Activated T-helper 1 cell treated with anti-CD3 and anti-CD28 coated beads, Interleukin-12 subunit alpha, Interleukin-12 subunit beta, Interleukin-2, Interleukin-4 antibody, amounts not matched to agents 30 ng/mL and 10 ng/mL and 1 ng/mL, durations not matched to agents 14 hours and 24 hours and 36 hours (primary cell): ENCODE measurements at regions not wholly inside any gene's neighbourhood (a gene's known extent, or its start where the extent isn't known, plus 50 kb on each side); places are given as distances from the start of the nearest gene placed in this dataset.

ENCODE experiments used
- DNase-seq: peaks from one replicate; pipeline ENCODE4 v3.0.0; 2021; ENCODE audit warnings: low spot score
- H3K27ac Mint-ChIP-seq: one replicate; pipeline ENCODE4 v1.8.0; 2021; ENCODE audit warnings: mild to moderate bottlenecking, mixed read lengths
- H3K27me3 Mint-ChIP-seq: one replicate; pipeline ENCODE4 v1.8.0; 2022; ENCODE audit warnings: mild to moderate bottlenecking, moderate library complexity, mixed read lengths; ENCODE audit not compliant: insufficient read depth
- H3K36me3 Mint-ChIP-seq: one replicate; pipeline ENCODE4 v1.8.0; 2021; ENCODE audit warnings: low read depth, mixed read lengths
- H3K4me1 Mint-ChIP-seq: one replicate; pipeline ENCODE4 v1.8.0; 2021; ENCODE audit warnings: low read depth, mixed read lengths
- H3K4me3 Mint-ChIP-seq: one replicate; pipeline ENCODE4 v1.8.0; 2021; ENCODE audit warnings: mild to moderate bottlenecking, moderate library complexity, mixed read lengths
- H3K9me3 Mint-ChIP-seq: one replicate; pipeline ENCODE4 v1.8.0; 2021; ENCODE audit warnings: mixed read lengths
- intact Hi-C: fragments of 100-400 bp; cut with micrococcal nuclease; formaldehyde crosslinking; loops from one replicate; pipeline ENCODE4 v1.15.1; 2024

DNA sequence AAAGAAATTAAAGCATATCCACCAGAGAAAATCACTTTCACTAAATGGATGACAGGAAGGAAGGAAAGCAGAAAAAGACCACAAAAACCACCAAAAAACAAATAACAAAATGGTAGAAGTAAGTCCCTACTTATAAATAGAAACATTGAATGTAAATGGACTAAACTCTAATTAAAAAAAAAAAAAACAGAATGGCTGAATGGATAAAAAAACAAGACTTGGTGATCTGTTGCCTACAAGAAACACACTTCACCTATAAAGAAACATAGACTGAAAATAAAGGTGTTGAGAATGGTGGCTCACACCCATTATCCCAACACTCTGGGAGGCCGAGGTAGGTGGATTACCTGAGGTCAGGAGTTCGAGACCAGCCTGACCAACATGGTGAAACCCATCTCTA is 122.9 kb downstream of the HMHB1 start:
- Mint-ChIP-seq H3K4me1 (no peaks in the 10 kb centered on the region), H3K27ac (no peak overlapping the region), H3K27me3 (peaks cover 9% of the 10 kb centered on the region), H3K36me3 (no peaks in the 10 kb centered on the region), H3K9me3 (peaks cover 31% of the 10 kb centered on the region), H3K4me3 (no peak overlapping the region)
- DNase-seq = no peak
- intact Hi-C loops = no loop called here

DNA sequence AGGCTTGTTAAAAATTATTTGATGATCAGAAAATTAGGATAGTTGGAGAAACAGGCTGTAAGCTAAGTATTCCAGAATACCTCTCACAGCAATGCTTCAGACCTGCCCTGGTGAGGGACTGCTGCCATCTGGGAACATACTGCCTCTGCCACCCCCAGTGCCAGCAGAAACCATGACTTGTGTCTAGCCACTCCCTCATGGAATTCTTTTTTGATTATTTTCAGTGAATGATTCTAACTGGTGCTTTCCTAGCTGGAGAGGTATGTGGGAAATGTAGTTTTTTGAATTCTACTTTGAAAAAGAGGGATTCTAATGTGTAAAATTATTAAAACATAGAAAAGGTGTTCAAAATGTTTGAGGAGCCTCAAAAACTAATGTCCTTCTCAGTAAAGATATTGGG is 126.3 kb downstream of the HMHB1 start:
- Mint-ChIP-seq H3K27ac (no peak overlapping the region), H3K4me1 (no peaks in the 10 kb centered on the region), H3K27me3 (peaks cover 11% of the 10 kb centered on the region), H3K36me3 (no peaks in the 10 kb centered on the region), H3K9me3 (peaks cover 35% of the 10 kb centered on the region), H3K4me3 (no peak overlapping the region)
- intact Hi-C loops = no loop called here
- DNase-seq = no peak

DNA sequence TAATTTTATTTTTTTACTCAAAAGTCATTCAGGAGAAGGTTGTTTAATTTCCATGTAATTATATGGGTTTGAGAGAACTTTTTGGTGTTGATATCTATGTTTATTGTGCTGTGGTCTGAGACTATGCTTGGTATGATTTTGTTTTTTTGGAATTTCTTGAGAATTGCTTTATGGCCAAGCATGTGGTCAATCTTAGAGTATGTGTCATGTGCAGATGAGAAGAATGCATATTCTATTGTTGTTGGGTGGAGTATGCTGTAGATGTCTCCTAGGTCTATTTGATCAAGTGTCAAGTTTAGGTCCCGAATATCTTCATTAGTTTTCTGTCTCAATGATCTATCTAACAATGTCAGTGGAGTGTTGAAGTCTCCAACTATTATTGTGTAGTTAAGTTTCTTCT is 134.9 kb downstream of the HMHB1 start:
- Mint-ChIP-seq H3K36me3 (no peaks in the 10 kb centered on the region), H3K27ac (no peak overlapping the region), H3K4me3 (no peak overlapping the region), H3K4me1 (no peaks in the 10 kb centered on the region), H3K9me3 (peaks cover 21% of the 10 kb centered on the region), H3K27me3 (peaks cover 7% of the 10 kb centered on the region)
- intact Hi-C loops = no loop called here
- no peak for DNase-seq

DNA sequence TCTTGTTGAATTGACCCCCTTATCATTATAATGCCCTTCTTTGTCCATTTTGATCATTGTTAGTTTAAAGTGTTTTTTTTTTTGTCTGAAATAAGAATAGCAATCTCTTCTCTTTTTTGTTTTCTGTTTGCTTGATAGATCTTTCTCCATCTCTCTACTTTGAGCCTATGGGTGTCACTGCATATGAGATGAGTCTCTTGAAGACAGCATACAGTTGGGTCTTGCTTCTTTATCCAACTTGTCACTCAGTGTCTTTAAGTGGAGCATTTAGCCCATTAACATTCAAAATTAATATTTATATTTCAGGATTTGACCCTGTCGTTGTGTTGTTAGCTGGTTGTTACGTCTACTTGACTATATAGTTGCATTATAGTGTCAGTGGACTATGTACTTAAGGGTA is 135.4 kb downstream of the HMHB1 start:
- H3K4me3 Mint-ChIP-seq = no peak overlapping the region
- H3K27me3 Mint-ChIP-seq = peaks cover 7% of the 10 kb centered on the region
- H3K4me1 Mint-ChIP-seq = no peaks in the 10 kb centered on the region
- no peaks in the 10 kb centered on the region for H3K36me3 Mint-ChIP-seq
- H3K27ac Mint-ChIP-seq = no peak overlapping the region
- no peak for DNase-seq
- peaks cover 21% of the 10 kb centered on the region for H3K9me3 Mint-ChIP-seq
- intact Hi-C loops = no loop called here

DNA sequence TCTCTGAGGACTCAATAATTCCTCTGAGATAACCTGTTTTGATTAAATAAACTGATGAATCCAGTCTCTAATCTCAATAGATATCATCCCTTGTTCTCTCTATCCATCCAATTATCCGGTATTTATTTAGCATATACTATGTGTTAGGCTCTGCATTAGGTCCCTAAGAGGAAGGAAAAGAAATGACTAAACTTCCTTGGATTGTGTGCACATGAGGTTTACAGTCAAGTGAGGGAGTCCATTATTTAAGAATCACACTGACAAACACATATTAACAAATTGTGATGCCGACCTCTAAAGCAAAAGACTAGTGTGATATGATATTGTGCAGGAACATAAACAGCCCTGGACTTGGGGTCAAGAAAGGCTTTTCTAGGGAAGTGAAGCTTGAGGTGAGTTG is 140.8 kb downstream of the HMHB1 start:
- intact Hi-C loops = no loop called here
- peaks cover 8% of the 10 kb centered on the region for H3K9me3 Mint-ChIP-seq
- H3K4me1 Mint-ChIP-seq = no peaks in the 10 kb centered on the region
- no peak overlapping the region for H3K4me3 Mint-ChIP-seq
- peaks cover 3% of the 10 kb centered on the region for H3K27me3 Mint-ChIP-seq
- no peak for DNase-seq
- no peaks in the 10 kb centered on the region for H3K36me3 Mint-ChIP-seq
- no peak overlapping the region for H3K27ac Mint-ChIP-seq

DNA sequence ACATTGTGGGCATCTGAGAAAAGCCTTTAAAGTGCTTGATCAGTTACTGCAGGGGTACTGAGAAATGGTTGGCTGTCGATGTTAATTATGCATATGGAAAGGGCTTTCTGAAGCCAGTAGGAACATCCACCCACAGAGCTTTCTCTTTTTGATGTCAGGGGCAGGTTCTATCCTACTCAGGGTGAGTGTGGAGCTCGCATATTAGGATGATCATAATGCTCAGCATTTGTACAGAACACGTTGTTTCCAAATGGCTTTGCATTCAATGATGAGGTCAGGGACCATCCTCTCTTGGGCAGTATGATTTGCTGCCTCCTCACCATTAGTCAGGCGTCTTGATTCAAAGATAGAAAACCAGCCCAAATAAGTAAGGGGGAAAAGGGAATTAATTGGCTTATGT is 141.9 kb downstream of the HMHB1 start:
- intact Hi-C loops = no loop called here
- H3K9me3 Mint-ChIP-seq = peaks cover 5% of the 10 kb centered on the region
- H3K27me3 Mint-ChIP-seq = peaks cover 3% of the 10 kb centered on the region
- H3K4me3 Mint-ChIP-seq = no peak overlapping the region
- no peaks in the 10 kb centered on the region for H3K4me1 Mint-ChIP-seq
- DNase-seq = no peak
- H3K27ac Mint-ChIP-seq = no peak overlapping the region
- no peaks in the 10 kb centered on the region for H3K36me3 Mint-ChIP-seq

DNA sequence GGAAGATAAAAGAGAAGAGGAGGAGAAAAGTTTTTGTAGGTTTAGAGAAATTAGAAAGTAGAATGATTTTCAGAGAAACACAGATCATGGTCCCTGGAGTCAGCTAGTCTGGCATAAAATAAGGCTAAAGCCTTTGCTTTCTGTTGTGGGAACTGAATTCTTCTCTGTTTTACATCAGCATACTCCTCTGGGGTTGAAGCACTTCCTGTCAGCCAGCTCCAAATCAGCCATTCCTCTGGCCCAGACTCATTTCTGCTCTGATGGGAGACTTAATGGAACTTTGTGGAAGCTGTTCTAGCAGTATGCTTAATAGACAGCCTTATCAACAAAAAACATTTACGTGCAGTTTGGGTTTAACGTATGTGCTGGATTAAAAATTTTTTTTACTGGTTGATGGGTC is 143.2 kb downstream of the HMHB1 start:
- intact Hi-C loops = no loop called here
- no peak for DNase-seq
- no peak overlapping the region for H3K27ac Mint-ChIP-seq
- no peak overlapping the region for H3K4me3 Mint-ChIP-seq
- no peaks in the 10 kb centered on the region for H3K4me1 Mint-ChIP-seq
- peaks cover 3% of the 10 kb centered on the region for H3K27me3 Mint-ChIP-seq
- no peaks in the 10 kb centered on the region for H3K36me3 Mint-ChIP-seq
- H3K9me3 Mint-ChIP-seq = no peaks in the 10 kb centered on the region

DNA sequence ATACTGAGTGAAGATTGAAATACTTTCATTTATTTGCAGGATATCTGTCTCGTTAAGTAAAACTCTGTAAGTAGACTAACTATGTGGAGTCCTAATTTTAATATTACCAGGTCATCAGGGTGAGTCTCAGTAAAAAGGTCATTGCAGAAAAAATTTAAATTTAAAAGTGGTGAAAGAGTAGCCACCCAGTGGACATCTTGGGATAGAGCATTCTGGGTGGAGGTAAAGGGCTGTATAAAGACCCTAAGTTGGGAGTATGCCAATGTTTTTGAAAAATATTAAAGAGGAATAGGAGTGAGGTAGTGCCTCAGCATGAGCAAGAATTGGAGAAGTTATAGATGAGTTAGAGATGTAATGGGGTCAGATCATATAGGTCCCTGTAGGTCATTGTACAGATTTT is 145.5 kb downstream of the HMHB1 start:
- no peak overlapping the region for H3K27ac Mint-ChIP-seq
- H3K4me3 Mint-ChIP-seq = no peak overlapping the region
- peaks cover 3% of the 10 kb centered on the region for H3K27me3 Mint-ChIP-seq
- no peaks in the 10 kb centered on the region for H3K9me3 Mint-ChIP-seq
- no peaks in the 10 kb centered on the region for H3K36me3 Mint-ChIP-seq
- H3K4me1 Mint-ChIP-seq = no peaks in the 10 kb centered on the region
- intact Hi-C loops = no loop called here
- no peak for DNase-seq

DNA sequence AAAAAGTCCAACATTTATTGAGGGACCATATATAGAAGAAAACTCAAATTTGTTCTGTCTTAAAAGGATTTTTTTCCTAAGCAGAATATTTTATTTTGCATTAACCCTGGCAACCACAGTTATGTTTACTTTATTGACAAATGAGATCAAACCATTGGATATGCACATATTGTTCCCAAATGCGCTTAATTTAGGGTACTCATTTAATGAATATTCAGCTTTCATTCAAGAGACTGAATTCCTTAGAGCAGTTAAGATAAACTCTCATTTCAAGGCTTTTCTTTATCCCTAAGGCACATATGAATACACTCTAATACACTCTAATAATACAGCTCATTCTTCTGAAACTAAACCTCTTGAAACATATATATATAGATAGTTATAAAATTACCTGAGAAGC is 150.2 kb downstream of the HMHB1 start:
- H3K4me1 Mint-ChIP-seq = no peaks in the 10 kb centered on the region
- no peaks in the 10 kb centered on the region for H3K36me3 Mint-ChIP-seq
- no peak overlapping the region for H3K4me3 Mint-ChIP-seq
- no peak overlapping the region for H3K27ac Mint-ChIP-seq
- H3K27me3 Mint-ChIP-seq = no peaks in the 10 kb centered on the region
- DNase-seq = no peak
- no peaks in the 10 kb centered on the region for H3K9me3 Mint-ChIP-seq
- intact Hi-C loops = no loop called here

DNA sequence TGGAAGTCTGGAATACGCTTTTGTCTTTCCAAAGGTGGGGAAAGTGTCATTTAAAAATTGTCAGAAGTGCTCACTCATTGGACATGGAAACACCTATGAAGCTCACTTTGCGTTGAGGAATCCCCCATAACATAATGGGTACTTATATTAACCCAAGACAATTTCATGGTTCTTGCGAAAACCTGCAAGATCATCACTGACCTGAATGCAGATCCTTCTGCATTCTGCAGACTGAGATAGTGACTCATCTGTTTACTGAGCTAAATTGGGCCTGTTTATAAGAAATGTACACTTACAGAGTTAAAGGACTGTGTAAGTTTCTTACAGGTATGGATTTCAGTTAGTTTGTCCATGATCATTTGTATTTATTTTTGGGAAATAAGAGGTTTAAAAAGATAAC is 153.0 kb downstream of the HMHB1 start:
- Mint-ChIP-seq H3K27ac (no peak overlapping the region), H3K9me3 (no peaks in the 10 kb centered on the region), H3K27me3 (peaks cover 8% of the 10 kb centered on the region), H3K4me1 (no peaks in the 10 kb centered on the region), H3K36me3 (no peaks in the 10 kb centered on the region), H3K4me3 (no peak overlapping the region)
- DNase-seq = no peak
- intact Hi-C loops = loop anchor here (5.0 kb wide), 3 partner anchors 863 to 1248 kb away; no protein-coding TSS in a partner anchor

DNA sequence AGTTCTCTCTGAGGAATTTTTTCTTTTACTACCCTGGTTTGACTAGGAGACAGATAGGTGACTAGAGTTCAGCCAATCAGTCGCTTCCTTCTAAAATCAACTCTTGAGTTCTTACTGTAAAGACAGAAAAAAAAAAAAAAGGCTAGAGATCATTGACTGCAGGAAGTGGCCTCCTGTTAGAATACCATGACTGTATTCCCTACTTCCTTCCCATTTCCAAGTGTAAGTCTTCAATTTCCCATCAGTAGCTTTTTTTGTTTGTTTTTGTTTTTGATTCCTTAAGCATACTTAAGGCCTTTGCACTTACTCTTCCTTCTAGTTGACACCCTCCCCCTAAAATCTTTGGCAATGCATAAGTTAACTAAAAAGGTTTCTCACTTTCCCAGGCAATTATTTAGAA is 154.3 kb downstream of the HMHB1 start:
- Mint-ChIP-seq H3K27me3 (peaks cover 15% of the 10 kb centered on the region), H3K36me3 (no peaks in the 10 kb centered on the region), H3K4me1 (no peaks in the 10 kb centered on the region), H3K4me3 (no peak overlapping the region), H3K27ac (no peak overlapping the region), H3K9me3 (no peaks in the 10 kb centered on the region)
- intact Hi-C loops = loop anchor here (5.0 kb wide), 3 partner anchors 864 to 1249 kb away; no protein-coding TSS in a partner anchor
- no peak for DNase-seq

DNA sequence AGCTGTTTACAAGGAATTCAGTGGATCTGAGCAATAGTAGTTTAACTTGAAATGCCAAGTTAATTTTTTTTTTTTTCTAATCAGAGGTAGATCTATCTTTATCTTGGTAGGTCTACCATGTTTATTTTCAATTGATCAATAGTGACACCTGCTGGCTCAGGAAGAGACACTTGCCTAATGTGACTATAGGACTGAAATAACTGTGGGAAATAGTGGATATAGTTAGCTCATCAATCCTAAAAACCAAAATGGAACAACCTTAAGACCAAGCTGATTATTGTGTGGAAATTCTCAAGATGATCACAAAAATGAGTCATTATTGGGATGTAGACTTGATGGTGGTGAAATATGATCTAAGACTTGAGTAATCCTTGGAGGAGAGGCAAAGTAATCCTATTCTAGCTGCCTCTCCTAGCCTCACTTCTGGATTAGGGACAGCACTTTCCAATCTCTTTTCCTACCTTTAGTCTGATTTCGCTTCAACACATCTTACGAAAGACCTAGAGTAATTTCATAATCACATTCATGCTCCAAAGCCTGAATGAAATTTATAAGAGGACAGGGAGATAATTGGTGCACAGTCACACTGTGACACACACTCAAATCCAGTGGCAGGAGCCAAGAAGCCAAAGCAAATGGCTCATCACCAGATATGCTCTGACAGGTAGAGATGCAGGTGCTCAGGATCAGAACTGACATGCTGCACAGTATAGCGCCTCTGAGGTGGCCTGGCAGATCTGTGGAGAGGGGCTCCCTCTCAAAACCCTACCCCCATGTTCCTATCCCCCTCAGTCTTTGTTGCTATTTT is 156.3 kb downstream of the HMHB1 start:
- intact Hi-C loops = loop anchor here (1.0 to 5.0 kb wide), 8 partner anchors 143 to 1251 kb away; no protein-coding TSS in a partner anchor
- DNase-seq = no peak
- no peaks in the 10 kb centered on the region for H3K9me3 Mint-ChIP-seq
- no peaks in the 10 kb centered on the region for H3K36me3 Mint-ChIP-seq
- no peak overlapping the region for H3K4me3 Mint-ChIP-seq
- H3K27me3 Mint-ChIP-seq = peaks cover 17% of the 10 kb centered on the region
- H3K4me1 Mint-ChIP-seq = no peaks in the 10 kb centered on the region
- H3K27ac Mint-ChIP-seq = no peak overlapping the region

DNA sequence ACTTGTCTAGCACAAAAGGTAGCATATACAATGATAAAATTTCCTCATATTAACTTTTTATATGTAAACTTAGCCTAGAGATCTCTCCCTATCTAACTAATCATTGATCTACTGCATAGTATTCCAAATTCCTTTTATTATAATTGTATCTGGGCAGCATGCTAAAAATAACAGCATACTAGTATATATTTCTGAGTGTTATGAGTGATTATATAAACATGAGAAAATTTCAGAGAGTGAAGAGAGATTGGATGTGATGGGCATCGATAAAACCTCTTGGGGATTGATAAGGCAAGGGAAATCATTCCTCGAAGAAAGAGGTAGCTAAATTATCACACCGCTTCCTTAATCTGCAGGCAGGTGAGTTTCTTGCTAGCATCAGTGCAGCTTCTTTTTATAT is 158.2 kb downstream of the HMHB1 start:
- Mint-ChIP-seq H3K27me3 (peaks cover 17% of the 10 kb centered on the region), H3K4me1 (no peaks in the 10 kb centered on the region), H3K36me3 (no peaks in the 10 kb centered on the region), H3K9me3 (no peaks in the 10 kb centered on the region), H3K4me3 (no peak overlapping the region), H3K27ac (no peak overlapping the region)
- intact Hi-C loops = no loop called here
- DNase-seq = no peak

DNA sequence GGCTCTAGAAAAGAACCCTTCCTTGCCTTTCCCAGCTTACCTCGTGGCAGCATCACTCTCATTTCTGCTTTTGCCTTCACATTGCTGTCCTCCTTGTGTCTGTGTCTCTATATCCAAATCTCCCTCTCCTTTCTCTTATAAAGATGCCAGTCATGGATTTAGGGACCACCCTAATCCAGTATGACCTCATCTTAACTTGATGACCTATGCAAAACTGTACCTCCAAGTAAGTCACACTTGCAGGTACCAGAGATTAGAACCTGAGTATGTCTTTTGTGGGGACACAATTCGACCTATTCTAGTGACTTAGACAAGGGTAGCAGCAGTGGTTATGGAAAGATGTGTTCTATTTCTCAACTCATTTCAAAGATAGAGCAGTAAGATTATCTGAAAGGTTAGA is 160.1 kb downstream of the HMHB1 start:
- Mint-ChIP-seq H3K36me3 (no peaks in the 10 kb centered on the region), H3K9me3 (no peaks in the 10 kb centered on the region), H3K4me3 (no peak overlapping the region), H3K4me1 (no peaks in the 10 kb centered on the region), H3K27ac (no peak overlapping the region), H3K27me3 (peaks cover 19% of the 10 kb centered on the region)
- no peak for DNase-seq
- intact Hi-C loops = no loop called here
